ENCODE measurements at regions not wholly inside any gene's neighbourhood (a gene's known extent, or its start where the extent isn't known, plus 50 kb on each side); places are given as distances from the start of the nearest gene placed in this dataset.

GRCh38 chr10:84945791-84946190 lies 617.4 kb downstream of the CCSER2 start:
- no peak for TF ChIP-seq CTCF (IDR thresholded peaks at IDR 0.05; ENCODE audit: low read depth, low read length)
- no peak for TF ChIP-seq MYC (IDR thresholded peaks at IDR 0.05; ENCODE audit: low read depth, low read length)
